GM12801 (cell line): ENCODE measurements at regions not wholly inside any gene's neighbourhood (a gene's known extent, or its start where the extent isn't known, plus 50 kb on each side); places are given as distances from the start of the nearest gene placed in this dataset.
A peak's percentile ranks its signal among the peaks of the same experiment; 100 is the strongest.

Experiments used
- CTCF ChIP-seq: IDR thresholded peaks from one replicate; pipeline ENCODE4 v1.5.1; 2011; ENCODE audit warnings: control low read depth; ENCODE audit not compliant: insufficient read length; ENCODE audit errors: extremely low read depth

GRCh38 chr2:241947876-241948275 lies 78.3 kb downstream of the RTP5 start:
- no peak for TF ChIP-seq CTCF

- no peak for TF ChIP-seq CTCF
Measured at GRCh38 chr2:241948299-241948897, 78.9 kb downstream of the RTP5 start.

GRCh38 chr2:241948901-241949735 lies 79.6 kb downstream of the RTP5 start:
- TF ChIP-seq CTCF: no peak

GRCh38 chr2:241949736-241950412 lies 80.3 kb downstream of the RTP5 start:
- no peak for TF ChIP-seq CTCF

GRCh38 chr2:241950413-241951315 lies 81.1 kb downstream of the RTP5 start:
- TF ChIP-seq CTCF: peak; percentile 73

- no peak for TF ChIP-seq CTCF
Measured at GRCh38 chr2:241951316-241951700, 81.8 kb downstream of the RTP5 start.
